ENCODE measurements at regions not wholly inside any gene's neighbourhood (a gene's known extent, or its start where the extent isn't known, plus 50 kb on each side); places are given as distances from the start of the nearest gene placed in this dataset.
"Not testable (repeated sequence)": the region's sequence is repeated elsewhere in the genome, so short reads cannot be mapped to it uniquely, and the experiment has no call there.

GRCh38 chr4:26051240-26051639 is 137.2 kb downstream of the SMIM20 start:
- 0 out of 2 replicates have a peak, but pooled peaks cover 1% of the 10 kb centered on the region for H3K27me3 ChIP-seq (ENCODE audit: control insufficient read depth, insufficient read depth, low read length)
- CTCF ChIA-PET, result interaction anchor here (0.7 to 1.5 kb wide), 2 partner anchors 30 to 33 kb away, joined by 3 to 8 read pairs; no protein-coding TSS in a partner anchor
- no peak overlapping the region for H3K4me3 ChIP-seq (ENCODE audit: low read depth, low read length)
- TF ChIP-seq, protein P1, sequence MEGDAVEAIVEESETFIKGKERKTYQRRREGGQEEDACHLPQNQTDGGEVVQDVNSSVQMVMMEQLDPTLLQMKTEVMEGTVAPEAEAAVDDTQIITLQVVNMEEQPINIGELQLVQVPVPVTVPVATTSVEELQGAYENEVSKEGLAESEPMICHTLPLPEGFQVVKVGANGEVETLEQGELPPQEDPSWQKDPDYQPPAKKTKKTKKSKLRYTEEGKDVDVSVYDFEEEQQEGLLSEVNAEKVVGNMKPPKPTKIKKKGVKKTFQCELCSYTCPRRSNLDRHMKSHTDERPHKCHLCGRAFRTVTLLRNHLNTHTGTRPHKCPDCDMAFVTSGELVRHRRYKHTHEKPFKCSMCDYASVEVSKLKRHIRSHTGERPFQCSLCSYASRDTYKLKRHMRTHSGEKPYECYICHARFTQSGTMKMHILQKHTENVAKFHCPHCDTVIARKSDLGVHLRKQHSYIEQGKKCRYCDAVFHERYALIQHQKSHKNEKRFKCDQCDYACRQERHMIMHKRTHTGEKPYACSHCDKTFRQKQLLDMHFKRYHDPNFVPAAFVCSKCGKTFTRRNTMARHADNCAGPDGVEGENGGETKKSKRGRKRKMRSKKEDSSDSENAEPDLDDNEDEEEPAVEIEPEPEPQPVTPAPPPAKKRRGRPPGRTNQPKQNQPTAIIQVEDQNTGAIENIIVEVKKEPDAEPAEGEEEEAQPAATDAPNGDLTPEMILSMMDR (IDR thresholded peaks at IDR 0.05; ENCODE audit: insufficient read depth, low read depth, low read length), result no peak
- POLR2A ChIA-PET, result no interaction called here
- H3K36me3 ChIP-seq (ENCODE audit: control insufficient read depth, insufficient read depth, low read length), result no peaks in the 10 kb centered on the region
- DNase-seq (ENCODE audit: low read depth), result no peak

DNA sequence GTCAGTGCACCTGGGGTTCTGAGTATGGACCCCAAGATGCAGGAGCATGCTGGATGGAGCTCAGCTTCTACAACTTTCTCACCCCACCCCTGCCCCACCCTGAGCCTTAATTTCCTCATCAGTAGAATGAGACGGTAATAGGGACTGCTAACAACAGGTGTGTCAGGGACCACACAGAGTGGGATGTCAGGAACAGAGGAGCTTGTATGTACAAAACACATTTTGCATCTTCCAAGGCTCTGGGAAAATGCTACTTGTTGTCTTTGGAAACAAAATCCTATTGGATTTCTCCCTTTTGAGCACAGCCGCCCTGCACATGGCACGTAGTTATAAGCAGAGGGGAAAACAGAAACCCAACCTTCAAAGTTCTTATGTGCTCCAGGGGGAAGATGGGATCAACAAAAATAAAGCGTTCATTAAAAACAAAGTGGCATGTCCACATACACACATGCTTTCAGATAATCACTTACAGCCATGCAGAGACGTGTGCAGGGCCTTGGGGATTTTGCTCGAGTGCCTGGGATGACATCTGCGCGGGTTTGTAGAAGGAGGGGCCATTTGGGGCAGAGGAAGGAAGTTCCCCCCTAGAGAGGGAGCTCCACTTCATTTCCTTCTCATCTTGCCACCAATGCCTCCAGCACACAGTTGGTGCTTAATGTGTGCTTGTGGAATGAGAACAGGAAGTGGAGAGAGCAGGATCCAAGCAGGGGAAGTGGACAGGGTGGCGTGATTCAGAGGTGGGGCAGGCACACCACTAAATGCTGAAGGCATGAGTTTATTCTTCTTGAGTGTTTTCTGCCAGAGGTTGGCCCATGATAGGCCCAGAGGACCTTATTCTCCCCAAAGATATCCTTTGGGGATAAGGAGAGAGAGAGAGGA is 138.9 kb downstream of the SMIM20 start:
- POLR2A ChIA-PET, result interaction anchor here (0.6 kb wide), 1 partner anchor 308 kb away, joined by 3 read pairs; no protein-coding TSS in a partner anchor
- TF ChIP-seq, protein P1 (IDR thresholded peaks at IDR 0.05; ENCODE audit: insufficient read depth, low read depth, low read length), result no peak
- DNase-seq (ENCODE audit: low read depth), result no peak
- Histone ChIP-seq H3K4me3 (ENCODE audit: low read depth, low read length) (no peak overlapping the region), H3K27me3 (ENCODE audit: control insufficient read depth, insufficient read depth, low read length) (0 out of 2 replicates have a peak, but pooled peaks cover 1% of the 10 kb centered on the region), H3K36me3 (ENCODE audit: control insufficient read depth, insufficient read depth, low read length) (no peaks in the 10 kb centered on the region)
- CTCF ChIA-PET, result interaction anchor here (0.9 kb wide), 1 partner anchor 13 kb away, joined by 3 read pairs; no protein-coding TSS in a partner anchor

DNA sequence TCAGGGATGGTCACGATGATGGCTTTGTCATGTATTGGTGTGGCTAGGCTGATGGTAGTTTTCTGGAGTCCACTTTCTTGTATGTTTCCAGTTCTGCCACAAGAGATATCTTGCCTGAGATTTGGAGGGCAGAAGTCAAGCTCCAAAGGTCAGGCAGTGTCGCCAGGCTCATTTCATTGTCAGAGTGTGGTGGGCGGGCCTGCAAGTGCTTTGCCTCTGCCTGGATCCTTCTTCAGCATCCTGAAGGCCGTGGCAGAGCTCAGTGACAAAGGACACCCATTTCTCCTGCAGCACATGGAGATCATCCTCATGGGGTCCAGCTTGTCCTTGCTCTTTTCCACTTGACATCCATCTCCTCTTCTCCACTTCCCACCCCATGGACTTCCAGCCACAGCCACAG is 139.7 kb downstream of the SMIM20 start:
- H3K4me3 ChIP-seq (ENCODE audit: low read depth, low read length), result no peak overlapping the region
- no peak for DNase-seq (ENCODE audit: low read depth)
- TF ChIP-seq, protein P1 (IDR thresholded peaks at IDR 0.05; ENCODE audit: insufficient read depth, low read depth, low read length), result no peak
- H3K36me3 ChIP-seq (ENCODE audit: control insufficient read depth, insufficient read depth, low read length), result no peaks in the 10 kb centered on the region
- H3K27me3 ChIP-seq (ENCODE audit: control insufficient read depth, insufficient read depth, low read length), result 0 out of 2 replicates have a peak, but pooled peaks cover 1% of the 10 kb centered on the region
- ChIA-PET POLR2A (no interaction called here), CTCF (no interaction called here)

DNA sequence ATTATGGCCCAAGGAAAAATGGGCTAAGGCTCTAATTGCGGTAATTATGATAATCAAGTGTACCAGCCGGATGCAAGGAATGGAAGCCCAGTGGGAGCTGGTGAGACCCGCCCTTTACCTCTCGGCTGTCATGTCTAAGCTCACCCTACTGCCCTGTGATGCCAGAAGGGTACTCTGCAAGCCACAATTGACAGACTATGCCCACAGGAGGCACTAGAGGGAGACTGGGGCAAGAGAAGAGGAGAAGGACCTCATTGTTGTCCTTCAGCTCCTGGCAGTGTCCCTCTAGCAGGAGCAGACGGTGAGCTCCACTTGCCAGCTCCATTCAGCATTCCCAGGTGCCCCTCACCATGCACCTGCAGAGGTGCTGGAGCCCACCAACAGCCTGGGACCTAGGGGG is 141.8 kb downstream of the SMIM20 start:
- Histone ChIP-seq H3K36me3 (ENCODE audit: control insufficient read depth, insufficient read depth, low read length) (no peaks in the 10 kb centered on the region), H3K27me3 (ENCODE audit: control insufficient read depth, insufficient read depth, low read length) (0 out of 2 replicates have a peak, but pooled peaks cover 1% of the 10 kb centered on the region), H3K4me3 (ENCODE audit: low read depth, low read length) (no peak overlapping the region)
- DNase-seq (ENCODE audit: low read depth), result no peak
- ChIA-PET CTCF (interaction anchor here (1.1 to 1.4 kb wide), 3 partner anchors 9 to 27 kb away, joined by 4 read pairs; no protein-coding TSS in a partner anchor), POLR2A (no interaction called here)
- TF ChIP-seq, protein P1 (IDR thresholded peaks at IDR 0.05; ENCODE audit: insufficient read depth, low read depth, low read length), result no peak

DNA sequence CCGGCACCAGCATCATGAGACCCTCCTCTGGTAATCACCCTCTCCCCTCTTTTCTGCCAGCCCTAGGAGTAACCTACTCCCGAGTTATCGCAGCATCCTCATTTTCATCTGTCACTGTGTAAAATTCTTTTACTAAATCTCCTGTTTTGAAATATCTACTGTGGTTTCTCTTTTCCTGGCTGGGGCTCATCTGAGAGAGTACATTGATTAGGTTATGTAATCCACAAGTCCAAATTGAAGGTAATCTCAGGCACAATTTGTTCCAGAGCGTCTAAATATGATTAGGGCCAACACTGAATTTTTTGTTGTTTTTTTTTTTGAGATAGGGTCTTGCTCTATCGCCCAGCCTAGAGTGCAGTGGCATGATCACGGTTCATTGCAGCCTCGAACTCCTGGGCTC is 142.4 kb downstream of the SMIM20 start:
- CTCF ChIA-PET, result interaction anchor here (1.3 to 1.4 kb wide), 2 partner anchors 13 to 27 kb away, joined by 4 read pairs; no protein-coding TSS in a partner anchor
- DNase-seq (ENCODE audit: low read depth), result no peak
- Histone ChIP-seq H3K4me3 (ENCODE audit: low read depth, low read length) (no peak overlapping the region), H3K27me3 (ENCODE audit: control insufficient read depth, insufficient read depth, low read length) (0 out of 2 replicates have a peak, but pooled peaks cover 1% of the 10 kb centered on the region), H3K36me3 (ENCODE audit: control insufficient read depth, insufficient read depth, low read length) (no peaks in the 10 kb centered on the region)
- POLR2A ChIA-PET, result no interaction called here
- TF ChIP-seq, protein P1 (IDR thresholded peaks at IDR 0.05; ENCODE audit: insufficient read depth, low read depth, low read length), result no peak

DNA sequence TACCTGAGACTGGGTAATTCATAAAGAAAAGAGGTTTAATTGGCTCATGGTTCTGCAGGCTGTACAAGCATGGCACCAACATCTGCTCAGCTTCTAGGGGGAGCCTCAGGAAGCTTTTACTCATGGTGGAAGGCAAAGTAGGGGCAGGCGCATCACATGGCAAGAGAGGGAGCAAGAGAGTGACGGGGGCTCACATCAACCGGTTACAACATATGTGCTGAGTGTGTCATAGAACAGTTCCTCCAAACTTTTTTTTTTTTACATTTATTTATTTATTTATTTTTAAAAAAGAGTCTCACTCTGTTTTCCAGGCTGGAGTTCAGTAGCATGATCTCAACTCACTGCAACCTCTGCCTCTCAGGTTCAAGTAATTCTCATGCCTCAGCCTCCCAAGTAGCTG is 143.8 kb downstream of the SMIM20 start:
- H3K36me3 ChIP-seq (ENCODE audit: control insufficient read depth, insufficient read depth, low read length); H3K27me3 ChIP-seq (ENCODE audit: control insufficient read depth, insufficient read depth, low read length); DNase-seq (ENCODE audit: low read depth); POLR2A ChIA-PET; H3K4me3 ChIP-seq (ENCODE audit: low read depth, low read length): not testable (repeated sequence)
- CTCF ChIA-PET, result interaction anchor here (0.6 to 2.6 kb wide), 3 partner anchors 25 to 678 kb away, joined by 3 to 12 read pairs (median 3); no protein-coding TSS in a partner anchor
